ENCODE measurements at regions not wholly inside any gene's neighbourhood (a gene's known extent, or its start where the extent isn't known, plus 50 kb on each side); places are given as distances from the start of the nearest gene placed in this dataset.

DNA sequence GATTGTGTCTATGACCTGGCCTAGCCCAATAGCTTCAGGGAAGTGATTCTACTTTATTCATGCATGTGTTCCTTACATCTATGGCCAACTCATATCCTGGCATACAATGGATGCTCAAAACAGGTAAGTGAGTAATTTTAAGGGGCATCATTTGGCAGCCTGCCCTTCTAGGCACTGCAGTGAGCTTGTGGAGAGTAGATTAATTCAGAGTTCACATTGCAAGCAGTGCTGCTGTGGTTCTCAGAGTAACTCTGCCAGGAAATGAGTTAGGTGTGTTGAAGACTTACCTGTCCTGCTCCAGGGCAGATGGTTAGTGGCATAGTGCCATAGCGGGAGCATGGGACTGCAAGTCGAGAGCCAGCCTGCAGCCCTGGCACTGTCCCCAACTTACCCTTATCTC lies 158.0 kb downstream of the SCP2D1 start:
- DNase-seq: no peak

DNA sequence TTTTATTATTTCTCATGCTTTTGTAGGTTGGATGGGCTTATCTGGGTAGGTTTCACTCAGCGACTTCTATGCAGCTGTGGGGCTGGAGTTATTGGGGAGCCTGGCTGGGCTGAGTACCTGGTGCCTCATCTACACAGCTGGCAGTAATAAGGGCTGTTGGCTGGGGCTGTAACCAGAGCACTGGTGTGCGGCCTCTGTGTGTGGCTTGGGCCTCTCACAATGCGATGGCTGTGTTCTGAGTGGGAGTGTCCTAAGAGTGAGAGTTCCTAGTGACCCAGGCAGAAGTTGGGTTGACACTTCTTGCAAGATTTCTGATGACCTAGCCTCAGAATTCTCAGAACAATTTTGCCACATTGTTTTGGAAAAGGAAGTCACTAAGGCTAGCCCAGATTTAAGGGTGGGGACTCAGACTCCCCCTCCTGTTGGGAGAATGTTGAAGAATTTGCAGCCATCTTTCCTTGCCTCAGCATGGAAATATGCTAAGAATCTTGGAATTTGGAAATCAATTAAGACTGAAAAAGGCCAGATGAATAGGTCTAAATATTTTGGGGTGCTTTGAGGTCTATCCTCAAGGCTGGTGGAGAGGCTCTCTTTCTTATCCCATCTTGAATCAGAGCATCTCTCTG lies 158.8 kb downstream of the SCP2D1 start:
- DNase-seq: no peak

DNA sequence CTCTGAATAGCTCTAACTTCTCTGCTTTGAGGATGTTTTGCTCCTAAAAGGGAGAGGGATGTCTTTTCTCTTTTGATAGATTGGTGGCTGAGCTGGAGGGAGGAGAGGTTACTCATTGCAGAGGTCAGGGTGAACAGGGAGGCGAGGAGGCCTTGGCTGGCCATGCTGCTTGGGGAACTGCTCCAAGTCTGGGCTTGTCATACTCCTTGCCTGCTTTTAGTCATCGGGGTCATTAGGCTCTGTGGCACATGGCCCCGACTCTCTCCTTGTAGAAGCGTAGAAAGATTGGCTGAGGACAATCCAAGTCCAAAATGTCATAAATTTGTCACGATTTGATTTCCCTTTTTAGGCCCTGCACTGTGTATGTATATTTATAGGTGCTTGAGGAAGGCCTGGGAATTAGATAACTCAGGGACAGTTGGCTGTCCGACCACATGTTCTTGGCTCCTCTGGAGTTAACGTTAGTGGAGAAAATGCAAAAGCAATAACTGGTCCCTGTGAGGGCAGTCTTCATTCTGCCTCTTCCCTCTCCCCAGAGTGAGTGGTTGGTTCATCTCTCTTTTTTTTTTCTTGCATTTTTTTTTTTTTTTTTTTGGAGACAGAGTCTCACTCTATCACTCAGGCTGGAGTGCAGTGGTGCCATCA lies 160.1 kb downstream of the SCP2D1 start:
- no peak for DNase-seq

DNA sequence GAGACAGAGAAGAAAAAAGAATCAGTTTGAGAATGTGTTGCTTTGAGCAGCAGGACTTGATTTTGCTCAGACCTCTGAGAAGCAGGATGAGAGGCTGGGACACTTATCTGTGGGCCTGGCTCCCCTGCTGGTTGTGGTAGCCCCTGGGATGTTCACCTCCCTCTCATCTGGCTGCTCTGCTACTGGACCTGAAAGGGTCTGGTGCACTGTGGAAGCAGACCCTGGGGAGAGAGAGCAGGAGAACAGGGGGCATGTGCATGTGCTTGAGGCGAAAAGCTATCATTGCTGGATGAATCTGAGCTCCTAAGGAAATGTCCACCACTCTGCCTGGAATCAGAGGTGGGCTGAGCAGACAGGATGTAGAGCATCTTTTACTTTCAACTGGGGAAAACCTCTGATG lies 161.1 kb downstream of the SCP2D1 start:
- DNase-seq: no peak

DNA sequence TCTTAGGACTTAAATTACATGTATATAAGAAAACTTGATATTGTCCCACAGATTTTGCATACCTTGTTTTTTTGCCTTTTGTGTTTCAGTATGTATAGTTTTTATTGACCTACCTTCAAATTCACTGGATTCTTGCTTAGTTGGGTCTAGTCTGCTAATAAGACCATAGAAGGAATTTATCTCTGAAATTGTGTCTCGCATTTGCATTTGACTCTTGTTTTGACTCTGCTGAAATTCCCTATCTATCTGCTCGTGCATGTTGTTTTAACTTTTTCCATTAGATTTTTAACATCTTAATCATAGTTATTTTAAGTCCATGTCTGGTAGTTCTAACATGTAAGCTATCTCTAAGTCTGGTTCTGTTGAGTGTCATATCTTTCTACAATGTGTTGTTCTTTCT lies 163.9 kb downstream of the SCP2D1 start:
- no peak for DNase-seq

DNA sequence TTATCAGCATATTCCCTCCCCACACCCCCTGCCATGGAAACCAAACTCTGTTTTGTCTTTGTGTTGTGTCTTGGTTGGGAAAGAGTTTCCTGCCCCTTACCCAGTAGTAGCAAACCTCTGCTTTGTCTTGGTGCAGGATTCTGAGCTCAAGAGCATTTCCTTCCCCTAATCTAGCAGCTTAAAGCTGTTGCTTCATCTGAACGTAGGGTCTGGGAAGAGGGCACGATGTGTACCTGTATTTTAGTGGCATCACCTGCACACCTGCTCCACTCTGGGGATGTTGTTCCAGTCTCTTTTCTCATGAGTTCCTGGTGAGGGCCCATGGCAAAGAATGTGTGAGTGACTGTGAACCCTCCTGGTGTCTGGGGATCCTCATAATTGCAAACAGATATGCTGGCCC lies 164.7 kb downstream of the SCP2D1 start:
- DNase-seq: no peak

DNA sequence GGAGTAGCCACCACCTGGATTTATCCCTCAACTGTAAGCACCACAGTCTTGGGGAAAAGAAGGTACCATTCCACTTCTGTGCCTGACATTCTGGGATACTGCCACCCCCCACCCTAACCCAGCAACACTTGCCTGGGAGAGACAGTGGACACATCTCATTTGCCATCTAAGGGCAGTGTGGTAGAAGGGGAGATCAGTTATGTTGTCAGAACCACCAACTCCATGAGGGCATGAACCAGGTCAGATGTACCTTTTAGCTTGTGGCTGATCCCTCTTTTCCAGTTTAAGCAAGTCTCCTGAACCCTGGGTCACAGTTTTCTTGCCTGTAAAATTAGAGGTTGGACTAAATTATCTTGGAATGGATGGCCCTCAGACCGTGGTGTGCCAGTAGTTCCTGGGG lies 165.5 kb downstream of the SCP2D1 start:
- DNase-seq: no peak

DNA sequence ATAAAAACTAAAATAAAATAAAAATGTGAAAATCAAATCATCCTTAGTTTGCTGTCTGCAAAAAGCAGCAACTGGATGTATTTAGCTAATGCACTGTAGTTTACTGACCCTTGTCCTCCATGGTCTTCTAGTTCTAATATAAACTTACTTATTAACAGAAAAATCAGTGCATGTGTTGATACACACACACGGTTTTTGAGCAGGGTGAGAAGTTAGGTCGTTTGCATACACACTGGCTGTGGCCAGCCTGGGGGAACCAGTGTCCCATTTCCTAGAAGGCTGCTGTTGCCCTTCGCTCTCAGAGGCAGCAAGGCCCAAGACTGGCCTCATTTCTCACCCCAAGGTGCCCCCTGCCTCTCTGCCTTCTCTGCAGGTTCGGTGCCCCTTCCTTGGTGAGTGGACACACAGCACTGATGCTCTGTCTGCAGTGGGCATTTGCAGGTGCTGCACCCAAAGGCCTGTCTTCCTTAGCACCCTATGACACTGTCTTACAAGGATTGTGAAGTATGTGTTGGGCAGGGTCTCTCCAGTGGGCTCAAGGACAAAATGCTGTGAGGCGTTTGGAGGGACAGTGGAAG lies 168.5 kb downstream of the SCP2D1 start:
- DNase-seq: no peak

DNA sequence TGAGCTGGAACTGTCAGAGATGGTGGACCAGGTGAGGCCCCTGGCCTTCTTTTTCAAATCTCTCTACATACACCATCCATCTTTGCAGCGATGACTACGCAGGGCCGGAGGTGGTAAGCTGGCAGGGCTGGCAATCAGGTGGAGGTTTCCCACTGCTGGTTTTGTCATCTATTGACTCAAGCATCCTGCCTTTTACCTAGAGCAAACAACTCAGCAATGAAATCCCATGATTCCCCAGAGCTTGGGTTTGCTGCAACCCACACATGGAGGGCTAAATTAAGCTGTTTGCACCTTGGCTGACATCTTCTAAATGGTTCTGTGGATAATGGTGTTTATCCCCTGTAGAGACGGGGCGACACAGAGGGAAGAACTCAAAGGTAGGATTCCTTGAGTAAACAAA lies 170.2 kb downstream of the SCP2D1 start:
- DNase-seq: no peak

DNA sequence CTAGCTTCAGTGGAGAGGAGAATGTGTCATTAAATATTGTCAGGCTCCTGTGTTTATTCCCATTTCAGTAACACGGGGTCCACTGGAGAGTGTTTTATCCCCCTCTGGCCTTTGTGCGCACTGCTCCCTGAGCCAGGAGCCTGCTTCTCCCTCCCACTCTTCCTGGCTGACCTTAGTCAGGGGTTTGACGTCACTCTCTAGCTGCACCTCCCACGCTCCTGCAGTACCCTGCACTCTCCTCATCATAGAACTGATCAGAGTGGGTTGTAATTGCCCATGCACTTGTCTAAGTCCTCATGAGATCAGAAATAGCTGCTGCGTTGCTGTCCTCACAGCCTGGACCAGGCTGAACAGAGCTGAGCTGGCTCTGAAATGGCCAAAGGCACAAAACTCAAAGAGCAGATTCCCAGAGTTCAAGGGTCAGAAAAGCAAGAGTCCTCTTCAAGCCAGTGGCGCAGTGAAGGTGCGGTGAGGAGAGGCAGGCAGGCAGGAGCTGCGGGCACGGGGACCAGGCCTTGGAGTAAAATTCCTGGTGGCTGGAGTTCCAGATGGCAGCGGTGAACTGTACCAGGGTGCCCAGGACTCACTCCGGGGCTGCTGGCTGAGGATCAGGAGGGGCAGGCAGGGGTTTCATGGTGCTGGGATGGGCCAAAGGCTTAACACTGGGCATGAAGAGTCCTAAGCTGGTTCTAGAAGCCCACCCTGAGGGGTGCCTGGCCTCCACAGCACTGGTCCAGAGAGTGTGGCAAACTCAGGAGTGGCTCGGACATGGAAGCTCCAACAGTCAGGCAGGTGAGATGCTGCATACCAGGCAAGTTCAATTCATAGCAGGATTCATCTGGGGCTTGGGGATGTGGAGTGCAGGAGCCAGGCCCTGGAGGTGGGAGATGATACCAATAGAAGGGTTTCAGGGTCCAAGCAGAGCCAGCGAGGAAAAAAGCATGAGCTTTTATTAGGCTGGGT lies 170.9 kb downstream of the SCP2D1 start:
- no peak for DNase-seq

DNA sequence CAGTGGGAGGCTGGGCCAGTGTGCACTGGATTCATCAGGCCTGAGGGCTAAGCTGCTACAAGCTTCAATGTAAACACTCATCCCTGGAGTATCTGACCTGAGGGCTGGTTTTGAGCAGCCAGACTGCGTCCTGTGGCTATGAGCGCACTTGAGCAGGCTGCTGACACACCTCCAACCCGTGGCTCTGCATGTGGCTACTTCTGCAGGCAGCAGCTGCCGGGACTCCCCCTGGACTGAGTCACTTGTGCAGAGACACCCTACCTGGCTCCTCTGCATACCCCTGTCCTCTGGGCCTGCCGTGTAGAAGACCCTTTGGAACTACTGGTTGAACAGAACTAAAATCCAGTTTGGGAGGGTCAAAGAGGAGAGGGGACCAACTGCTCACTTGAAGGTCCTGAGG lies 172.0 kb downstream of the SCP2D1 start:
- DNase-seq: no peak

DNA sequence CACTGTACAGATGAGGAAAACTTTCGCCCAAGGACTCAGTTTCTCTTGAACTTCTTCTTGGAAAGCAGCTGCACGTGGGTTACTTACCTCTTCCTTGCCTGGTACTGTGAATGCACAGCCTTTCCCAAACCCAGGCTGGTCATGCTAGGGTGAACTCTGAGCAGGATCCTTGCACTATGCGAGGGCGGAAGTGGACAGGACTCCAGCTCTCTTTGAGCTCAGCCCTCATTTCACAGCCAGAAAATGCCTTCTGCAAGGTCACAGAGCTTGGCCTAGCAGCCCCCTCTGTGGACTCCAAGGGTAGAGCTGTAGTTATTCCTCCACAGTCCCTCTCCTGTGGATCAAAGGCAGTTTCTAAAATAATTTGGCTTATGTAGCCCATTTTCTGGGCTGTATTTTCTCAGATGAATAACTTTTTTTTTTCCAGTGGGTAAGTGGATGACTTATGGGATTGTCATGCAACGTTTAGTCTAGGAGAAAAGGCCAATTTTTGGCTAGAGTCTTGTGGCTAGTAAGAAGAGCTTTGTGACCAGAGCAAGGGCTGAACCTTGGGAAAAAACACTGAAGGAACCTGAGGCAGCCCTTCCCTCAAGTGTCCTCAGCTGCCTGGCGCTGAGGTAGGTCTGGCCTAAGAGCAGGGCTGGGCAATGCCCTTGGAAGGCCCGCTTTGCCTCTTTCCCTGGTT lies 172.7 kb downstream of the SCP2D1 start:
- DNase-seq: no peak

DNA sequence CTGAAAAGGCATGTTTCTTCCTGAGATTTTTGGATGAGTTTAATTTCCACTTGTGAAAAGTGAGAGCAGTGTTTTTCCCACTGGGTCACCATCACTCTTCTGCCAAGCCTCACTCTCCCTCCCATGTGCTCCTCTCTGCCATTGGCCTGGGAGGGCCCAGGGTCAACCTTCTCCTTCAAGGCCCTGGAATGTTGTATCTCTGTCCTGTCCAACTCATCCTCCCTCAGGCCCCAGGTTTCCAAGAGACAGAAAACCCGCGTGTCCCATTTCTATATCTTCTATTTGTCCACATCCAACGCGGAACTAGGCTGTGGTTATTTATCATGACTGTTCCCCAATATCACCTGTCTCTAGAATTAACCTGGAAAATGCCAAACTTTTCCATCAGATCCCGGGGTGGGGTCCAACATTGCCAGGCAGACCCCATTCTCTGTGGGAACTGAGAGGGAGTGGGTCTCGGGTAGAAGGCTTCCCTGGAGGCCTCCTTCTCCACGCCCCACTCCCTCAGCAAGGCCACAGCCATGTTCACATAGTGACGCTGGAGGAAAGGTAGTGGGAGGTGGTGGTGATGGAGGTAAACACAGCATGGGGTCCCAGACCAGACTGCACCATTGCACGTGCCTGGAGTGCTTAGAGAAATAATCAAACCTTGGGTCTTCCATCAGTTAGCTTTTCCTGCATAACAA lies 173.5 kb downstream of the SCP2D1 start:
- DNase-seq: no peak

DNA sequence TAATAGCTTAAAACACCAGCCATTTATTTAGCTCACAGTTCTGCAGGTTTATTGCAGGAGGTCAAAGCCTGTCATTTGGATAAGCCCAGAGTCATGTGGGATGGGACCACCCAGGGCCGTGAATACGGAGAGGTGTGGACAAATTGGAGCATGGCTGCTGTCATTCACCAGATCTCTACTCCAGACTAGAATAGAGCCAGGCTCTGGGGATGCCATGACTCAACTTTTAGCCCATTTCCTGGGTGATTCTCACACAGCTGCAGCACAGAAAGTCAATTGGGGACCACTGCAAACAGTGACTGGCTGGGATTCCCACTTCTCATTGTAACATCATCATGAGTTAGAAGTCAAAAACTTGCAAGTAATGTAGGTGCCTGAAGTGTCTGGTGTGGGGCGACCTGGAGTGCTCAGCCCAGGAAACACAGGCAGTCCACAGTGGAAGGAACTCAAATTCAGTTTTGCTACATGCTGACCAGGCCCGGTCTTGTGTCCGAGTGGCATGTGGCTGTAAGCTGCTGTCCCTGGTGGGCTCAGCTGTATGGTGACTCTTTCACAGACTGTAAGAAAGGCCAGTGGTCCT lies 174.3 kb downstream of the SCP2D1 start:
- no peak for DNase-seq

DNA sequence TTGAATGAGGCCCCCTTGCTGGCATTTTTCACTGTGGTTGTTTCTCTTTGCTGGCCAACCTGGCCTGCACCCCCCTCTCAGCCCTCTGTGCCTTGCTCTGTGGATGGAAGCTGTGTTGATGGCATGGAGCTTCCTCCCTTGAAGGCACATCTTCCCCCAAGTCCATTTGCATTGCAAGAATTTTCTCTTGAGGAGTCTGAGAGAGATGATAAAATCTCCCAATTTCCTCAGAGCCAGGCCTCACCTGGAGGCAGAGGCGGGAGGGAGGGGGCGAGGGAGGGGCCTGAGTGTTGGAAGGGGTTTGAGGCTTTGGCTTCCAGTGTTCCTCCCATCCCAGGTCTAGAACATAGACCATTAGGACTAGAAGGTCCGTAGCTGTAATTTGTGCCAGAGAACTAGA lies 175.1 kb downstream of the SCP2D1 start:
- no peak for DNase-seq

DNA sequence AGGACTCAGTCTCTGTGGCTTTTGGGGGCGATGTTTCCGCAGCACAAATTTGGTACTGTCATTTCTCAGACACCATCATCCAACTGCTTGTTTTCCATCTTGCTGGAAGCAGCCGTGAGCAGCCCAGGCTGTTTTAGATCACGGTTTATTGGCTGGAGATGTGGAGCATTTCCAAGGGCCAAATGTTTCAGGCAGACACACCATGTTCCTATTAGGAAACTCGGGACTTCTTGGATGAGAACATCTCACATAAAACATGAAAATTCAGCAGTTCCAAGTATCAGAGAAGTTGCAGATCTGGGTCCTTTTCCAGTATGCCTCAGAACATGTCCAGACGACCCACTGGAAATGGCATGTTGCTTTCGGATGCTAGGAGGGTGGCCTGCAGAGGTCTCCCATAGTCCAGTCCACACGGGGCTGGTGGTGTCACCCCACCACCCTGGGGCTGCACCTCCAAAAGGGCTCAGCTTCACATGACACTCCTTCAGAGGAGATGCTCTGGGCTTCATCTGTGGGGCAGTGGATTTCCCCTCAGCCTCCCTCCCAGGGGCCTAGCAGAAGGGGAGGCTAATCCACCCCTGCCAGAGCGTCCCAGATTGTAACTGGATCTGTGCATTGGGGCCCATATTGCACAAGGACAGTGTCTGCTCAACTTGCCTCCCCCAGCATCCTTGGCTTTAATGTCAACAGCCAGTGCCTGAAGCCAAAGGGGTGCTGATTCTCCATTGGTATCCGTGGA lies 176.3 kb downstream of the SCP2D1 start:
- no peak for DNase-seq

DNA sequence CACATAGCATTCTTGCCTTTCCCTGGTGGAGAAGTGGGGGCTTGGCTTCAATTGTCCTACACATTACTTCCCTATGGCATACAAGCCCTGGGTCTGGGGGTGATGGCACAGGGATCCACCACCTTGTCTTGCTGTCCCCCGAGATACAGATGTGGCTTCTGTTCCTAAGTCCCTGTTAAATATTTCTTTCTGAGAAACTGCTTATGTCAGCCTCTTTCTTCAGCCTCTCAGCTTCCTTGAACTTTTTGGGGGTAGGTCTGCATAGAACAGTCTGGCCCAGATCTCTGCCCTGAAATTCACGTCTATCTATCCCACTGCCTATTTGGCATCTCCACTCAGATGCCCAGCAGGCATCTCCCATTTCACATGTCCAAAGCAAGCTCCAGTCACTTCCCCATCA lies 177.4 kb downstream of the SCP2D1 start:
- no peak for DNase-seq

DNA sequence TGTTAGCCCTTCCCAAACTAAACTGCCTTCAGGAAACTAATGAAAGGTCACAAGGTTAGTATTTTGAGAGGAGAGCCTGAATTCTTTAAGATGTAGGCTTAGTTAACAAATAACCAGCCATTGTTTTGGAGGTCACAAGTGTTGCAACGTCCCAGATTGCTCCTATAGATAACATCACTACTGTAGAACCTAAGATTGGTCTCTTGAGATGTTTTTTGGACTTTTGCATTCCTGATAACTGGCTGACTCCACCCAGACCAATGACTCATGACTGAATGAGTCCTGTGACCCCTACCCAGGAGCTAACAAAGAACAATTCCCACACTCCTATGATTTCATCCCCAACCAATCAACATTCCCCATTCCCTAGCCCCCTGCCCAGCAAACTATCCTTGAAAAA lies 178.8 kb downstream of the SCP2D1 start:
- DNase-seq: no peak

DNA sequence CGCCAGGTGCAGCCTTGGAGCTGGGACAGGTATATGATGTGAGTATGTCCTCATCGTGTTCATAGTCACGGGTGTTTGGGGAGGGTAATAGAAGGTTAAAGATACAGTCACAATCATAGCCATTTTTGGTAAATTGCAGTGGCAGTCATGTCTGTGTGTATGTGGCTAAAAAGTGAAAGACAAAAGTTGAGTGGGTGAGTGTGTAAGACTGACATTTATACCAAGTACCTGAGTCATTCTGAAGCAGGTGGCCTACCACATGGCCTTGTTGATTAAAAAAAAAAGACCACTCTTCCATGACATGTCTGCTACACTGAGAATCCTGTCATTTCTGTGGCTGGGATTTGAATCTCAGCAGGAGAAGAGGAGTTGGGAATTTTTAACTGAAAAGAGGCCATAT lies 181.9 kb downstream of the SCP2D1 start:
- DNase-seq: no peak

DNA sequence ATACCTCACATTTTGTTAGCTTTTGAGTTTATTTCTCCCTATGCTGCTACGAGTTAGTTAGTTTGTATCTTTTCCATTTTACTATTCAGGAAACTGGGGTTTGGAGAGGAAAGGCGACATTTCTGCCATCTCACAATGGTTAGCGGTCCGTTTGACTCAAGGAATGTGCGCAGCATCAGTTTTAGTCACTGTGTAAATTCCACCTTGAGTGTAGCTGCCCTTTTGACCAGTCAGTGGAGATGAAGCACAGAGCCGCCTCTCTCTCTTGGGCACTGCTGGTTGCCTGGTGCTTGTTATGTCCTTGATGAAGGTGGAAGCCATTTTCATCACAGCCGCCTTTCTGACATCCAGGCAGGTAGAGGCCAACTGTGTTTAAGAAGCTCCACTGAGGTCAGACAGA lies 185.5 kb downstream of the SCP2D1 start:
- DNase-seq: no peak

DNA sequence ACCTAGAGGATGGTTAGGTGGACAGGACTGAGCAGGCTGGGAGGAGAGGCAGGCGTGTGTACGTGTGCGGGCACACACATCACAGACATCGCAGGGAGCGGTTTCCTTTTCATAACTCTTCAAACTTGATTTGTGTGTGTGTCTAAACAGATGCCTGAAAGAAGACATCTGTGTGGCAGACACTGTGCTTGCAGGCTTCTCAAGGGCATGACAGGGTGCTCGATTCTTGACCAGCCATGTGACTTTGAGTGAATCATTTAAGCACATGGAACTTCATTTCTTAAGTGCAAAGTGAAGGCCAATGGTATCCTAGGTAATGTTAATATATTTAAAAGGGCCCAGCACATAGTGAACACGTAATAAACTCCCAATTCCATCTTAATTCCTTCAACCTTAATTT lies 186.5 kb downstream of the SCP2D1 start:
- no peak for DNase-seq

Data from C1 segment of cervical spinal cord (tissue), 14 donors.